Kidney (tissue), 13 donors: ENCODE measurements at regions not wholly inside any gene's neighbourhood (a gene's known extent, or its start where the extent isn't known, plus 50 kb on each side); places are given as distances from the start of the nearest gene placed in this dataset.
"Not testable (repeated sequence)": the region's sequence is repeated elsewhere in the genome, so short reads cannot be mapped to it uniquely, and the experiment has no call there.

Experiments used
- DNase-seq, 5 donors: peaks; one replicate each; pipeline ENCODE4 v3.0.0-alpha.2; 2013 to 2020
- FAIRE-seq: peaks from 2 replicates; lab custom pipeline; 2012; peaks lifted over from hg19 to GRCh38; lab: Jason Lieb, UNC
- H3K27ac ChIP-seq, 2 donors: one replicate each; pipeline ENCODE4 v1.7.0; 2013; ENCODE audit warnings: low read depth in 2 of 2, low read length in 2 of 2, inconsistent platforms in 1 of 2
- H3K27me3 ChIP-seq: one replicate; pipeline ENCODE4 v1.7.1; 2013; ENCODE audit warnings: low read length, inconsistent platforms; ENCODE audit not compliant: control insufficient read depth, insufficient read depth
- H3K36me3 ChIP-seq, 3 donors: one replicate each; pipeline versions ENCODE4 v1.7.0 to v1.7.1; 2013; ENCODE audit warnings: low read length in 3 of 3, control low read depth in 1 of 3, inconsistent platforms in 1 of 3; ENCODE audit not compliant: insufficient read depth in 3 of 3, control insufficient read depth in 2 of 3
- H3K4me1 ChIP-seq, 3 donors: one replicate each; pipeline versions ENCODE4 v1.7.0 to v1.7.1; 2013; ENCODE audit warnings: low read length in 3 of 3, inconsistent platforms in 1 of 3, low read depth in 1 of 3; ENCODE audit not compliant: control insufficient read depth in 2 of 3, insufficient read depth in 2 of 3
- H3K4me3 ChIP-seq, 3 donors: one replicate each; pipeline versions ENCODE4 v1.7.0 to v1.8.1; 2013; ENCODE audit warnings: low read length in 3 of 3, control low read depth in 1 of 3, inconsistent platforms in 1 of 3
- H3K9ac ChIP-seq, 3 donors: one replicate each; pipeline versions ENCODE4 v1.7.0 to v1.7.1; 2013; ENCODE audit warnings: low read length in 3 of 3, control low read depth in 1 of 3, inconsistent platforms in 1 of 3
- H3K9me3 ChIP-seq, 3 donors: one replicate each; pipeline versions ENCODE4 v1.7.0 to v1.7.1; 2013; ENCODE audit warnings: low read length in 3 of 3, control low read depth in 1 of 3, inconsistent platforms in 1 of 3; ENCODE audit not compliant: control insufficient read depth in 2 of 3, insufficient read depth in 1 of 3
- intact Hi-C: fragments of 100-400 bp; cut with DNase I; formaldehyde crosslinking; loops from one replicate; pipeline ENCODE4 v1.11.1; 2022
- TF ChIP-seq, protein P1 (sequence below): IDR thresholded peaks from 3 replicates; pipeline ENCODE4 v1.5.1; 2012; ENCODE audit warnings: mild to moderate bottlenecking, moderate library complexity, borderline replicate concordance; ENCODE audit not compliant: insufficient read depth; ENCODE audit errors: extremely low read depth
- donor health status: control.
- donor health status: control.
- donor health status: control.
- donor health status: control.
- donor health status: control.
- donor health status: DM: yes; HTN: yes; CAD: no.
- donor health status: Normal renal cell carcinoma (clear cell type).

GRCh38 chr7:57646219-57646900 is 196.4 kb downstream of the ZNF716 start:
- TF ChIP-seq, protein P1, sequence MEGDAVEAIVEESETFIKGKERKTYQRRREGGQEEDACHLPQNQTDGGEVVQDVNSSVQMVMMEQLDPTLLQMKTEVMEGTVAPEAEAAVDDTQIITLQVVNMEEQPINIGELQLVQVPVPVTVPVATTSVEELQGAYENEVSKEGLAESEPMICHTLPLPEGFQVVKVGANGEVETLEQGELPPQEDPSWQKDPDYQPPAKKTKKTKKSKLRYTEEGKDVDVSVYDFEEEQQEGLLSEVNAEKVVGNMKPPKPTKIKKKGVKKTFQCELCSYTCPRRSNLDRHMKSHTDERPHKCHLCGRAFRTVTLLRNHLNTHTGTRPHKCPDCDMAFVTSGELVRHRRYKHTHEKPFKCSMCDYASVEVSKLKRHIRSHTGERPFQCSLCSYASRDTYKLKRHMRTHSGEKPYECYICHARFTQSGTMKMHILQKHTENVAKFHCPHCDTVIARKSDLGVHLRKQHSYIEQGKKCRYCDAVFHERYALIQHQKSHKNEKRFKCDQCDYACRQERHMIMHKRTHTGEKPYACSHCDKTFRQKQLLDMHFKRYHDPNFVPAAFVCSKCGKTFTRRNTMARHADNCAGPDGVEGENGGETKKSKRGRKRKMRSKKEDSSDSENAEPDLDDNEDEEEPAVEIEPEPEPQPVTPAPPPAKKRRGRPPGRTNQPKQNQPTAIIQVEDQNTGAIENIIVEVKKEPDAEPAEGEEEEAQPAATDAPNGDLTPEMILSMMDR: no peak
- DNase-seq: no peak
- no peaks in the 10 kb centered on the region for H3K4me1 ChIP-seq
- no peak overlapping the region for H3K27ac ChIP-seq
- intact Hi-C loops: no loop called here
- FAIRE-seq: no peak
- H3K9ac ChIP-seq: no peak overlapping the region
- H3K27me3 ChIP-seq: no peaks in the 10 kb centered on the region
- H3K36me3 ChIP-seq: no peaks in the 10 kb centered on the region
- H3K4me3 ChIP-seq: no peak overlapping the region
- H3K9me3 ChIP-seq: peaks cover 0 to 5% (median 0%) of the 10 kb centered on the region in 3 donors

GRCh38 chr7:57646901-57647246 is 196.9 kb downstream of the ZNF716 start:
- H3K4me1 ChIP-seq: no peaks in the 10 kb centered on the region
- DNase-seq (no peak), FAIRE-seq (no peak)
- TF ChIP-seq, protein P1: no peak
- no peaks in the 10 kb centered on the region for H3K36me3 ChIP-seq
- intact Hi-C loops: no loop called here
- no peak overlapping the region for H3K27ac ChIP-seq
- H3K27me3 ChIP-seq: no peaks in the 10 kb centered on the region
- no peak overlapping the region for H3K9ac ChIP-seq
- peaks cover 0 to 5% (median 0%) of the 10 kb centered on the region in 3 donors for H3K9me3 ChIP-seq
- no peak overlapping the region for H3K4me3 ChIP-seq

DNA sequence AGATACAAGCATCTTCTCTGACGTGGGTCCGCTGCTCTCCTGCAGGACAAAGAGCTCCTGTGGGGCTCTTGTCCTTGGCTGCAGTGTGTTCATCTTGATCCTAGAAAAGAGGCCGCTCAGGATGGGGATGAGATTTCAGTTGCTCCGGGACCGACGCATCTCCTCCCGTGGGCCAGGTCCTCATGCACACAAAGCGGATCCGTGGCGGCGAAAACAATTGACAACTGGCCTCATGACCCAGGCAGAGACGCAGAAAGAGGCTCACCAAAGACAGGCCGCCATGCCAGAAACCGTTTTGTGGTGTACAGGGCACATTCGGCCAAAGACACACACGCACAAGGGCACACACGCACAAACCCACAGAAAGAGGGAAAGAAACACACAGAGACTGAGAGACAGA is 200.4 kb downstream of the ZNF716 start:
- FAIRE-seq, intact Hi-C loops: not testable (repeated sequence)

GRCh38 chr7:57651006-57651405 is 201.0 kb downstream of the ZNF716 start:
- no peak overlapping the region for H3K9ac ChIP-seq
- DNase-seq (no peak), FAIRE-seq (no peak)
- no peak overlapping the region for H3K4me3 ChIP-seq
- intact Hi-C loops: no loop called here
- no peaks in the 10 kb centered on the region for H3K27me3 ChIP-seq
- TF ChIP-seq, protein P1: no peak
- H3K9me3 ChIP-seq: peaks cover 0 to 7% (median 5%) of the 10 kb centered on the region in 3 donors
- H3K27ac ChIP-seq: no peak overlapping the region
- H3K36me3 ChIP-seq: no peaks in the 10 kb centered on the region
- H3K4me1 ChIP-seq: no peaks in the 10 kb centered on the region

More for the DNA sequence above, 200.4 kb downstream of the ZNF716 start:
- H3K36me3 ChIP-seq, H3K27me3 ChIP-seq, H3K4me3 ChIP-seq, H3K9ac ChIP-seq, H3K4me1 ChIP-seq, H3K9me3 ChIP-seq, H3K27ac ChIP-seq, DNase-seq: not testable (repeated sequence)

DNA sequence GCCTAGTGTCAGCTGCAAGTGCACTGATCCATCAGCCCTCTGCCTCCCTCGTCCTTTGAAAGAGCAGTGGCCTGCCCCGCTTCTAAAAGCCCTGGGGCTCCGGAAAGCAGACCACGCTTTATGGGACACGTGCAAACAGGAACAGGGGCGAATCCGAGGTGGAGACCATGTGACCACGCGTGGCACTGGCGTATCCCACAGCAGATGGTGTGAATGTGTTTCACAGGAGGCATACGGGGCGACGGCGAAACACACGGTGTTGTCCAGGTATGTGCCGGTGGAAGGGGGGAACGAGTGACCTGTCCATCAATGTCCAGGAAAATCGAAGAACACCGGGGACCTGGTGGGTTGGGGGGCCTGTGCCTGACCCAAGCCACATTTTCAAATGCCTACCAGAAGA is 201.6 kb downstream of the ZNF716 start:
- H3K4me1 ChIP-seq, DNase-seq, H3K4me3 ChIP-seq, intact Hi-C loops, H3K27ac ChIP-seq, H3K36me3 ChIP-seq, H3K9ac ChIP-seq, FAIRE-seq, H3K9me3 ChIP-seq, H3K27me3 ChIP-seq: not testable (repeated sequence)
